SW 1271 (cell line): ENCODE measurements at regions not wholly inside any gene's neighbourhood (a gene's known extent, or its start where the extent isn't known, plus 50 kb on each side); places are given as distances from the start of the nearest gene placed in this dataset.
"Not testable (repeated sequence)": the region's sequence is repeated elsewhere in the genome, so short reads cannot be mapped to it uniquely, and the experiment has no call there.

Experiments used
- DNase-seq, 2 experiments: peaks; one replicate each; lab custom pipeline; 2025; lab: John Stamatoyannopoulos, UW

GRCh38 chr5:28926422-28926821, 1888.0 kb upstream of the CDH9 start:
- DNase-seq, result no peak

- no peak for DNase-seq
These were observed 1879.2 kb upstream of the CDH9 start for GRCh38 chr5:28917631-28918030.

DNA sequence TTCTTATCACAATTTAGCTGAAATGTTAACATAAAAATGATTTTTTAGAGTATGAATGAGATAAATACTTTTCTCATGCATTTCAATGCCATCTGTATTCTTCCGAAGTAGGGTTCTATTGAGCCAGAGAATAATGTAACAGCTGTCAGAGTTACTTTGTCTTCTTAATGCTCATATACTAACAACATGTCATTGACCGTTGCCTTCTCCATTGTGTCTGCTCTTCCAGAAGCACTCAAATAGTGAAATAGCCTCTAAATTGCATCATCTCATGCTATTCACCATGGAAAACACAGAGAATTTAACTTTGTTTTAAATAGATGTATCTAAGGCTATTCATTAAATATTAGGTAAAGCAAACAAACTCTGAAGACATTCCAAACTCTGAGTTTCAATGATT, 1875.9 kb upstream of the CDH9 start:
- no peak for DNase-seq

GRCh38 chr5:28903643-28904042, 1865.3 kb upstream of the CDH9 start:
- DNase-seq, result no peak

DNA sequence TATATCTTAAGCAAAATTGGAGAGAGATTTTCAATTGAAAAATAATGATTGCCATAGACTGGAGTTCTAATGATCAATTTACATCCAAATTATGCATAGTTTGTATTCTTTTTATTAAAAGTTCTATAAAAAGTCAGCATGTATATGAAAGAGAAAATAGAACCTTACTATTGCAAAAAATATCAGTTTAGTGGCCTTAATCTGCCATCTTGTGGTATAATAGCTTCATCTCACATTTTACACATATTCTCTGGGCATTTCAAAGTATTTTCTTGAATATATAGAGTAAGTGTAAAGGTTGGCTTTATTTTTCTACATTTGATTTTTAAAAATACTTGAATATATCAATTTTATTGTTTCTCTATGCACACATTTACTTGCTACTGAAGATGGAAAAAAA, 1858.6 kb upstream of the CDH9 start:
- peak in 1 of 2 experiments; percentile 19 for DNase-seq

GRCh38 chr5:28880936-28881335, 1842.5 kb upstream of the CDH9 start:
- DNase-seq, result no peak

- DNase-seq, result no peak
These were observed 1838.7 kb upstream of the CDH9 start for GRCh38 chr5:28877050-28877449.

- no peak for DNase-seq
These were observed 1825.6 kb upstream of the CDH9 start for GRCh38 chr5:28864006-28864405.

GRCh38 chr5:28862860-28863196, 1824.4 kb upstream of the CDH9 start:
- DNase-seq, result no peak

GRCh38 chr5:28862137-28862859, 1823.9 kb upstream of the CDH9 start:
- DNase-seq, result no peak

GRCh38 chr5:28855626-28856025, 1817.2 kb upstream of the CDH9 start:
- no peak for DNase-seq

DNA sequence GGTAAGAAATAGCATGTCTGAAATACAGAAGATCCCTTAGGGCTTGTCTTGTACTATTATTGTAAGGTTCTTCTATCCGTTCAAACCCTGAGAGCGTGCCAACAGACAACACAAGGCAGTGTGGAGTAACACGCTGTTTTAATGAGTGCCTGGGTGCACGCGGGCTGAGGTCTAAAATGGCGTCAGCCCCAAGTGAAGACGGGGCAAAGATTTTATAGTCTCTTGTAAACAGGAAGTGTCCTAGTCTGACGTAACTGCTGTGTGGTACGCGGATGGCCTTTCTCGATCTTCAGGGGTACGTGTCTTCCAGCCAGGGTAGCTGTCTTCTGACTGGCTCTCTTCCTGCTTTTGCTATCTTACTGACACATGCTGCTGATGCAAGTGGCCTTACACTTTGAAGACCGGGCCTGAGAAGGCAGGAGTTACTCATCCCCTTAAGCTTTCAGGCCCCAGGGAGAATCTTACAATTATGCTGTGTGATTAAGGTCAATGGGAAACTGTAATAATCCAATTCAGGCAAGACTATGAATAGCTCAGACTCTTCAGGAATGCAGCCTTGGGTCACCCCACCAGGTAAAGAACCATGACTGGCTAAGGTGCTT, 1812.0 kb upstream of the CDH9 start:
- no peak for DNase-seq

GRCh38 chr5:28831042-28831441, 1792.7 kb upstream of the CDH9 start:
- DNase-seq, result no peak

- no peak for DNase-seq
These were observed 1784.8 kb upstream of the CDH9 start for GRCh38 chr5:28823231-28823630.

GRCh38 chr5:28822071-28822470, 1783.7 kb upstream of the CDH9 start:
- DNase-seq, result no peak

DNA sequence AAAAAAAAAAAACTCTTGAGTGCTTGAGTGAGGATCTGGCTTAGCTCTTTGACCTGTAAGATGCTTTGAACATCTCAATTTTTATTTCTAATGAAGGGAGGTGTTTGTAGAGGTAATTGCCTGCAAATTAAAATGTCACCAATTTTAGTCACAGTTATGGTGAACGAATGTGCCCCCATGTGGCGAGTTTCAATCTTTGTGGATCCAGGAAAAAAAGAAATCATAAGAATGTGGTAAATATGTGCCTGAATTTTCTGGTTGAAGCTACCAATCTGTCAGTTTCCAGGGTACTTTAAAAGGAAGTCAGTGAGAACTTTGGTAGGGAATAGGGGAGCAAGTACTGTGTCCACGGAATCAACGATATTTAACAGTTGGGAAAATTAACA, 1772.4 kb upstream of the CDH9 start:
- DNase-seq, result peak; percentile 43 to 81

DNA sequence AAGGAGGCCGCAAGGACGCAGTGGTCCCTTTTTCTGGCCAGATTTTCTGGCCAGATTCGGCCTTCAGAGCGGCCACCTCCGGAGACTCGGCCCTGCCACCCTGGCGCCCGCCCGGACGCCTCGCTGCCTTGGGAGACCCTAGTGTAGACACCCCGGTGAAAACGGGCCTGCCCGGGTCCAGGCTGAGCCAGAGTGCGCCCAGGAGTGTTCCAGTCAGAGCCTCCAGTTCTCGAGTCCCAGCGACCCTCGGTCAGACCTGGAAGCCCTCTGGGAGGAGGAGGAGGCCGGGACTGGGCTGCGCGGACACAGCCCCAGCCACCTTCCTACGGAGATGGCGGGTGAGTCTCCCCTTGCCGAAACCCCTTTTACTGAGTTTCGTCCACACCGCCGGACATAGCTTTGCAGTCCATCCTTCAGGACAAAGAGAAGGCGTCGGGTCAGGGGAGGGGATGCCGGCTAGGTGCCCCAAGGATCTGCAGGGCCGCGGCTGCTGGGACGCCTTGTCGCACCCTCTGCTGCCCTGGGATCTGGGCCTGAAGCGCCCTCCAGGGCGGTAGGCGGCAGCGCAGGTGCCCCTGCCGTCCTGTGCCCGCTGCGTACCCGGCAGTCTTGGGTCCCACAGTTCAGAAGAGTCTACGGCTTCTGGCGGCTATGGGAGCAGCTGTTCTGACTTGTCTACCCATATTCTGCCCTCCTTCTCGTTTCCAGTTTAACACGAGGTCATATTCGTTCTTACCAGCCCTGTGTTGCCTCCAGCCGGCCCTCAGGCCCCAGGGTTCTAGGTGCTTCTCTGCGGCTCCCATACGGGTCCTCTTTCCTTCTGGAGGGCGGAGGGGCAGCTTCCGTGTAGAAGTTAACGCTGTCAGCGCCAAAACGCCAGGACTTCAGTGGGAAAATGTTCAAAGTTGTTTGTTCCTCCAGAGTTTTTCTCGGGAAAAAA, 1771.7 kb upstream of the CDH9 start:
- peak; percentile 52 to 89 for DNase-seq

DNA sequence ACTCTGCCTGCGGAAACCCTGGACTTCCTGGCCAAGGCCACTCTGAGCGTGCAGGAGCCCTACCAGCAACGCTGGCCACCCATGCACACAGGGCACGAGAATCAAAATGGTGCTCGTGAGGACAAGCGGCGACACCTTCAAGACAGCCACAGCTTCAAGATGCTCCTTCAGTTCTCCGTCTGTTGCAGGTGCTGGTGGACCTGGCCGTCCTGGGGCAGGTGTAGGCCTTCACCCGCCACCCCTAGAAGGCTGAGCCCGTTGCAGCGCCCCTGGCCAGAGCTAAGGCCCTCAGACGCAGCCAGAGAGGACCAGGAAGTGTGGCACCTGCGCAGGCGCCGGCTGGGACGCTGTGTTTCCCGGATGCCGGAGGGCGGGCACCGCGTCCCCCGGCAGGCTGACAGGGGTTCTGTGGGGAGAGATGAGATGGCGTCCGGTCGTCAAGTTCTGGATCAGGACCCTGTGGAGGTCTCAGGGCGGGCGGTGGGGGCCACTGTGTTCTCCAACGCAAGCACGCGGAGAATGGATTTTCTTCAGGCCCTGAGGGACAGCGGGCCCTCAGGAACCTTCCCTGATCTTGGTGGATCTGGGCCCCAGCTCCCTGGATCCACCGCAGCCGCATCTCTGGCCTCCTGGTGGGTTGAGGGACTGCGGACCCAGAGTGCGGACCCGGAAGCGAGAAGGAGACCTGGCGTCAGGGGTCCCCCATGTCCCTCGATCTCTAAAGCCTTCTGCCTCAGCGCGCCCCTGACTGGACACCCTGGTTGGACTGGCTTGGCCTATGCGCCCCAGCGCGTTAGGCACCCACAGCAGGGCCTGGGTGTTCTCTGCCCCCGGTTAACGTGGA, 1770.8 kb upstream of the CDH9 start:
- peak; percentile 66 to 84 for DNase-seq

- DNase-seq, result peak; percentile 38 to 74
These were observed 1768.9 kb upstream of the CDH9 start for GRCh38 chr5:28807195-28807729.

- not testable (repeated sequence) for DNase-seq
These were observed 1760.6 kb upstream of the CDH9 start for GRCh38 chr5:28799035-28799434.

- no peak for DNase-seq
These were observed 1750.6 kb upstream of the CDH9 start for GRCh38 chr5:28788954-28789353.
